NCI-H1694 (cell line): ENCODE measurements at regions not wholly inside any gene's neighbourhood (a gene's known extent, or its start where the extent isn't known, plus 50 kb on each side); places are given as distances from the start of the nearest gene placed in this dataset.
"Not testable (repeated sequence)": the region's sequence is repeated elsewhere in the genome, so short reads cannot be mapped to it uniquely, and the experiment has no call there.

Experiments
- DNase-seq: peaks from one replicate; lab custom pipeline; 2025; lab: John Stamatoyannopoulos, UW

GRCh38 chr7:69193061-69193460 is 405.2 kb upstream of the AUTS2 start:
- DNase-seq, result no peak

DNA sequence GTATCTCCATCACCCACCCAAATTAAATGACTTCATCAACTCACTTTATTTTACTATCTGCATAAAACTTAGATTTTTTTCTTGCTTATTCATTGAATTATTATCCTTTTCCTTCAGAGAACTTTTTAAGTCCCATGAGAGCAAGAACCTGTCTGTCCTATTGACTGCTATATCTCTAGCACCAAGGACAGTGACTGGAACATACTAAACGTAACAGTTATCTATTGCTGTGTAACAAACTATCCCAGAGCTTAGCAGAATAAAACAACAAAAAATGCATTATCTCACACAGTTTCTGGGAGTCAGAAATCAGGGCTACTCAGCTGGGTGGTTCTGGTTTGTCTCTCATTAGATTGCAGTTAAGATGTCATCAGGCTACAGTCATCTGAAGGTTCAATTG is 401.7 kb upstream of the AUTS2 start:
- no peak for DNase-seq

GRCh38 chr7:69198250-69198649 is 400.0 kb upstream of the AUTS2 start:
- DNase-seq, result no peak

DNA sequence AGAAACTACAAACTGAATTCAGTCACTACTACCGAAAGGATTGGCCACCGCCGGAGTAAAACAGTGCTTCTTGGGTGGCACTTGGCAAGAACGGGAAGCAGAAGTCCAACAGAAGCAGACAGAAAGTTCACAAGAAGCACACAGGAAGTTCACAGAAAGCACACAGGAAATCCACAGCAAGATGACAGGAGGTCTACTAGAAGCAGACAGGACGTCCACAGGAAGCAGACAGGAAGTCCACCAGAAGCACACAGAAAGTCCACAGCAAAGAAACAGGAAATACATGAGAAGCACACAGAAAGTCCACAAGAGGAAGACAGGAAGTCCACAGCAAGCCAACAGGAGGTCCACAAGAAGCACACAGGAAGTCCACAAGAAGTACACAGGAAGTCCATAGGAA is 399.2 kb upstream of the AUTS2 start:
- no peak for DNase-seq

DNA sequence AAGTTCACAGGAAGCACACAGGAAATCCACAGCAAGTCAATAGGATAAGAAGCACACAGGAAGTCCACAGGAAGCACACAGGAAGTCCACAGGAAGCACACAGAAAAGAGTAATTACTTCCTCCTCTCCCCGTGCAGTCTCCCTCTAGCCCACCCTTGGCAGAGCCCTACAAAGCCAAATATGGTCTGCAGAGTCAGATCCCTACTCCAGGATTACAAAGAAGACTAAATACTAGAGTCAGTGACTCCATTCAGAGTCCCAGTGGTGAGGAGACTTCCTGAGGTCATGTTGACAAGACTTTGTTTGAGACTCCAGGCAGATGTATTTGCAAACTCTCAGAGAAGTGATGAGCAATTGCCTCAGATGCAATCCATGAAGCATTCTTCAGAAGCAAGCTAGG is 398.6 kb upstream of the AUTS2 start:
- DNase-seq, result no peak

GRCh38 chr7:69203871-69204270 is 394.4 kb upstream of the AUTS2 start:
- no peak for DNase-seq

GRCh38 chr7:69204943-69205342 is 393.3 kb upstream of the AUTS2 start:
- DNase-seq, result no peak

DNA sequence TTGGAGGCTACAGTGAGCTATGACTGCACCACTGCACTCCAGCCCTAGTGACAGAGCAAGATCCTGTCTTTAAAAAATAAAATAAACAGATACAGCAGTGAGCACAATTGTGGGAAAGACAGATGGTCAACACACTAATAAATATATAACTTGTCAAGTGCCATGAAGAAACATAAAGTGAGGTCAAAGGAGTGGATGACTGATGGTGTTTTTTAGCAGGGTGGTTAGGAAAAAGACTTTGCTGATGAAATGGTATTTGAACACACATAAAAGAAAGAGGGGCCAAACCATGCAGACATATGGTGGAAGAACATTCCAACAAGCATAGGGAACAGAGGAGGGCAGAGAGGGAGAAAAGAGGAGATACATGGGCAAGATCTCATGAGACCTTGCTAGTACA is 392.7 kb upstream of the AUTS2 start:
- DNase-seq, result no peak

DNA sequence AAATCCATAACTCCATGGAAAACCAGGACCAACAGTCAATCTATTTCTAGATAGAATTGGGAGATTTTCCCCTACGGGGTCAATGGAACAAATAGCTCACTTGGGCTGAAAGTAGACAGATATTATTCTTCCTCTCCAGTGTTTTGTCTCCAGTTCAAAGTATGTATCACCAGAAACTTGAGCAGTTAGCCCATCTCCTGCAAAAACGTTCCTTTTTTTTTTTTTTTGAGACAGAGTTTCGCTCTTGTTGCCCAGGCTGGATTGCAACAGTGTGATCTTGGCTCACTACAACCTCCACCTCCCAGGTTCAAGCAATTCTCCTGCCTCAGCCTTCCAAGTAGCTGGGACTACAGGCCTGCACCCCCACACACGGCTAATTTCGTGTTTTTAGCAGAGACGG is 390.0 kb upstream of the AUTS2 start:
- no peak for DNase-seq

DNA sequence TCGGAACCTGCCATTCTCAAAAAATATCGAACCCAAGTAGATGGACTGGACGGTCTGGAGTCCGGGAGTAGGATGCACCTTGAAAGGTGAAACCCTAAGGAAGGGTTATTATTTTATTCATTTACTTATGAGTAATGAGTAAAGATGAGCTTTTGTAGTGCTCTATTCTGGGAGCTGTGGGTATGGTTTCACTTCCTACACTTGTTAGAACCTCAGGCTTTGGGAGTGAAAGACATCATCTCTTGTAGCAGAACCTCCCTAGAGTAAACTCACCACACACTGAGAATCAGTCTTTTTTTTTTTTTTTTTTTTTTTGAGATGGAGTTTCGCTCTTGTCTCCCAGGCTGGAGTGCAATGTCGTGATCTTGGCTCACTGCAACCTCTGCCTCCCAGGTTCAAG is 389.4 kb upstream of the AUTS2 start:
- DNase-seq, result no peak

- no peak for DNase-seq
Observed at GRCh38 chr7:69211336-69211735, 386.9 kb upstream of the AUTS2 start.

DNA sequence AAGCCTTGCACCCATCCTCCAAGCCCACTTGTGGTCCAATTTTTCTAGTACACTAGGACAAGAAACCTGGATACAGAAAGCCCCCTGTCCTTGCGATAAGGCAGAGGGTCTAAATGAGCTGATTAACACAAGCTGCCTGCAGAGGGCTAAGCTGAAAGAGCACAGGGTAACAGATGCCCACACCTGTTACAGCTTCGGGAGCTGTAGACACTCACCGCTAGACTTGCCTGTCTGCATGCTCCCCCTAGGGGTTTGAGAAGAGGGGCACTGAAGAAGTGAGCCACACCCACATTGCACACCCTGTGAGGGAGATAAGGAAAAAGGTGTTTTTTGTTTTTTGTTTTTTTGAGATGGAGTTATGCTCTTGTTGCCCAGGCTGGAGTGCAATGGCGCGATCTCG is 386.5 kb upstream of the AUTS2 start:
- DNase-seq, result peak; percentile 70

- DNase-seq, result no peak
Observed at GRCh38 chr7:69213878-69214277, 384.4 kb upstream of the AUTS2 start.

GRCh38 chr7:69215516-69215915 is 382.8 kb upstream of the AUTS2 start:
- not testable (repeated sequence) for DNase-seq

- DNase-seq, result no peak
Observed at GRCh38 chr7:69217516-69218350, 380.5 kb upstream of the AUTS2 start.

DNA sequence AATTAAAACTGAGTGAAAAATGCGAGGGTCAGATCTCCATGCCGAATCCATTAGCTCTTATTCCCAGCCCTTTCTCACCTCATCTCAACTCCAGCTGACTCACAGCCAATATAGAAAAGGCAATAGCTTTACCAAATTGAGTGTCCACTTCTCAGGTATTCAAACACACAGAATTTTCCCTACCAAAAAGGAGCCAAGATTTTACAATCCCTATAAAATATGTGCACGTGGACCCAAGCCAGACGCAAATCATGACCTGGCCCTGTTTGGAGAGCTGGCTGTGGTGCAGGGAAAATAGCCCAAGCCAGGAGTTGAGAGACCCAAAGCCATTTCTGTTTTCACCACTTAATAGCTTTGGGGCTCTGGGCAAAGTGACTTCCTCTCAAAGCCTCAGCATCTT is 379.7 kb upstream of the AUTS2 start:
- no peak for DNase-seq

- no peak for DNase-seq
Observed at GRCh38 chr7:69219381-69219780, 378.9 kb upstream of the AUTS2 start.

DNA sequence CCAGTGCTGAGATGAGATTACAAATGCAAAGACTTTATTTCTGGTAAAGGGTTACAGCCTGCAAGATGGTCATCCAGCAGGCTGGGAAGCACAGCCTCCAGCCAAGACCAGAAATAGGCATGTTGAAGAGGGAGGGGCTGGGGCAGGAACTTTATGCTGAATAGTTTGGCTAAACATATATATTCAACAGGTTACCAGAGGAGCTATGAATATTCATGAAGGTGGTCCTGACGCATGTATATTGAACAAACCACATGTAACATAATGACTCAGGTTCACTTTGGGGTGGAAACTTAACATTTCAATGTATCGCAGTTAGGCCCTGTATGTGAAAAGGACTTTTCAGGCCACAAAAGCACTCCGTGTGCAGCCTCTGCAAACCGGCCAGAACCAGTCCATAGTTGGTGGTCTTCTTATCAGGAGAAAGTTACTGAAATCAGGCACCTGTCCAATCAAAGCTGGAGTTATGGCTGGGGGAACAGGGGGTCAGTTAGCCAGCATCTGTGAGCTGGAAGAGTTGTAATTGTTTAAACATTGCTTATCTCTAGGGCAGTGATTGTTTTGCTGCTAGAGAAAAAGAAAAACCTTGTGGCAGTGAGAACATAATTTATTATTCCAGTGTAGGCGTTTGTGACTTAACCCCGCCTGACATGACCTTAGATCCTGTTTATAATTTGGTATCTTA is 372.9 kb upstream of the AUTS2 start:
- DNase-seq, result no peak

- DNase-seq, result no peak
Observed at GRCh38 chr7:69228212-69228811, 370.0 kb upstream of the AUTS2 start.

DNA sequence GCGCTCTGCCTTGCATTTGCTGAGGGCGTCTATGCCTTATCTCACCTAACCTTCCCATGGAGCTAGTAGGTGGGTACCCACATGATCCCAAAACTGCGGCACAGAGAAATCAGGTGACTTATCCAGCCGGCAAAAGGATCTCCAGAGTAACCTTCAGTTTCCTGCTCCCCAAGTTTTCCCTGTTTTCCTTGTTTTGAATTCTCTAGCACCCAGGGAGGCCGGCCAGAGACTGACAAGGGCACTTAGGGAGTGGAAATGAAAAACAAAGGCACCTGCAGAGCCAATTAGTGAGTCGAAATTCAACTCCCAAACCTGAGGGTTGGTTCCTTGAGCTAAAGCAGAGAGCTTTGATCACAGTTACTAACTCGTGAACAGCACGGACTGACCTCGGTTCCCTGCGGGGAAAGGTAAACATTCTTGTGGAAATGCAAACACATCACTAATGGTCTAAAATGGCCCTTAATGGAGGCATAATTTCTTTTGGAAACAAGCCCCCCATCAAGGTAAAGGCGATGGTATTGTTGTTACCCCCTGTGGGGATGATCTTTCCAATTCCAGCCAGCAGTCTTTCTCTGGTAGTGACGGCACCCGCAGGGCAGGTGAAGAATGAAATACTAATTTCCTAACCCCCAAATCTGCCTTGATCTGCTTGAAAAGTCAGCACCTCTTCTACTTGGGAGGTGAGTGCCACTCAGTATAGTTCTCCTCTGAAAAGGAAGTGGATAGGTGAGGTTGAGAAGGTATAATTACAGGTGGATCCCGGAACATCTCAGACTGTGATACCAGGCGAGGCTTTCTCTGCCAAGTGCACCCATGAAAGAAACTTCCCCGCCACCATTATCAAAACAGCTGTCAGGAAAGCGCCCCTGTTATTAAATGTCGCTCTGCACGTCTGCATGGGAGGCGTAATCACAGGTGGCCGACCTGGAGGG is 365.6 kb upstream of the AUTS2 start:
- no peak for DNase-seq

DNA sequence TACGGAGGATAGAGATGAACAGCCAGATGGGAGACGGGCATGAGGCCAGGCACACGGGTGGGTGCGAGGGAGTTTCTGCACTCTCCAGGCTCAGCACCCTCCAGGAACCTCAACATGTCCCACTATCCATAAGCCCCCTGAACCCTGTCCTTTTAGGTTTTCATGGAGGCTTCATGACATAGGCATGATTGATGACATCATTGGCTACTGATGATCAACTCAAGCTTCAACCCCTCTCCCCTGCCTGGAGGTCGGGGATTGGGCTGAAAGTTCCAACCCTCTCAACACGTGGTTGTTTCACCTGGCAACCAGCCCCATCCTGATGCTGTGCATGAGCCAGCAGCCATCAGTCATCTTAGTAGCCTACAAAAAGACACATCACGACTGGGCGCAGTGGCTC is 360.7 kb upstream of the AUTS2 start:
- no peak for DNase-seq

DNA sequence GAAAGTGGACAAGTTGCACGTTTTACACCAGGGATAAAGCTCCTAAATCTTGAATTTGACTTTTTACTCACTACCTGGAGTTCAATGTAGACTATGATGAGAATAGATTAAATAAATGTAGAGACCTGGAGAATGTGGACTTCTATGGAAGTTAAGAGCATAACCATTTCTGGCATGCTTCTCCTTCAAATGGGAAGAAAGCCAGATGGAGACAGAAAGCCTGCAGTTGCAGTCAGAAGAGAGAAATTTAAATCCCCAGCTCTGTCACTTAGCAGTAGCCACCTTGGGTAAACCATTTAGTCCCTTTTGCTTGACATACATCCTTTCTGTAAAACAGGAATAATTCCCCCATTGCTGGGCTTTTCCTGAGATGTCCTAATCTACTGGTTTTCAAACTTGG is 355.3 kb upstream of the AUTS2 start:
- DNase-seq, result no peak
